GM18519 (cell line): ENCODE measurements at regions not wholly inside any gene's neighbourhood (a gene's known extent, or its start where the extent isn't known, plus 50 kb on each side); places are given as distances from the start of the nearest gene placed in this dataset.

Experiments
- ATAC-seq: cut with Tn5 transposase; IDR thresholded peaks from one replicate; pipeline ENCODE4 v1.9.1; 2021; ENCODE audit warnings: mild to moderate bottlenecking, moderate library complexity; ENCODE audit not compliant: unreplicated experiment, low FRiP score

- no peak for ATAC-seq
Observed at GRCh38 chr3:159821736-159822135, 166.9 kb upstream of the IL12A start.

DNA sequence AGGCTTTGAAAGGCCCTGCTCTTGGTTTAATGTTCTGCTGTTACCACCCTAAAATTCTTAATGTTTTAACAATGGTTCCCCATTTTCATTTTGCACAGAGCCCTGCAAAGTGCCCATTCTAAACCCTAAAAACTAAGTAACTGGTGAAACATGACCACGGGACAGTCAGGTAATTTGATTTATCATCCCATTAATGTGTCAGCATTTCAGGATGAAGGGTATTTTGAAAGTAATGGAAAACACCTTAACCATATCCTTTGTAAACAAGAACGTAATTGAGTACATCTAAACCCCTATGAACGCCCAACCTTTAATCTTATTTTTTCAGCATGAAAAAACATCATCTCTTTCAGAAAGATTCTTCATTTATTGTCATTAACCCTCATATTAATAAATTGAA, 164.9 kb upstream of the IL12A start:
- ATAC-seq, result no peak

- no peak for ATAC-seq
Observed at GRCh38 chr3:159824333-159824732, 164.3 kb upstream of the IL12A start.

- ATAC-seq, result no peak
Observed at GRCh38 chr3:159825216-159825854, 163.3 kb upstream of the IL12A start.

DNA sequence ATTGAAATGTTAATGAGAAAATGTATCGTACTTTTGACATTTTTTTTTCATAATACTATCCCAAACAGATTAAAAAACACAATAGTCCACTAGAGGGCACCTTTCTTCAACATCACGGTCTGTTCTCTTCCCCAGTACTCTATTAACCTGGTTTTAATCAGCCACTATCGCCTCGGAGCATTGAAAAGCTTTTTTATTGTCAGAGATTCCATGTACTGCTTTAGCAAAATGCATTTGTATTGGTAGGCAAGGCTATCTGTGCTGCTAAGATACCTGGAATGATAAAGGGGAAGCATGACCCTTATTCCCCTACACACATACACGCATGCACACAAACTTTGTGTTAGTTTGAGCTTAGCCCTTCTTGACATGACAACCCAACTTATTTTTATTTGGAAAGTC, 160.1 kb upstream of the IL12A start:
- ATAC-seq, result peak; percentile 41

GRCh38 chr3:159829056-159829455, 159.6 kb upstream of the IL12A start:
- ATAC-seq, result no peak

DNA sequence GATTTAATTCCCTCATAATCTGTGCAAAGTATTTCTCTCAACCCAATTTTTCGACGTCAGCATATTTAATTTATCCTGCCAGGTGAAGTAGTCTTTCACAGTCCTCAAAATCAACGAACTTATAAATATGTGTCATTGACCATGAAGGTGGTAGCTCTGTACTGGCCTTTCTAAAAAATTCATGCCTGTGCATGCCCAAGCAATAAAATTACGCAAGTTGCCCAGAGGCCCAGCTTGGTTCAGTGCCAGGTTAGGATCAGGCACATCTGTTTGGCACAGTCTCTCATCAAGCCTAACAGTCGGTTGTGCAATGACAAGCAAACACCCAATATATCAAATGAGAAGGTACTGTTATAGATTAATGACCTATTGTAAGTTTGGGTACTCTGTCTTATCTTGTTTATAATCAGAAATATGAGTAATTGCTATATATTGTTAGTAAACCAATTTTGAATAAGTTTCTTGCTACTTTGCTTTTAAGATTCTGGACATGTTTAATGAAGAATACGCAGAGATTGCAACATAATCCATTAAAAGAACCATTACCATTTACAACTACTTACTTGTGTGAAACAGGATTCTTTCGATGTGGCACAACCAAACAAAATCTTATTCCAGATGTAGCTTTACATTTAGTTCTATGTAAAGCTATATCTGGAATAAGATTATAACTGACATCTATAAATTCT, 159.0 kb upstream of the IL12A start:
- no peak for ATAC-seq

GRCh38 chr3:159830523-159831154, 158.0 kb upstream of the IL12A start:
- no peak for ATAC-seq

DNA sequence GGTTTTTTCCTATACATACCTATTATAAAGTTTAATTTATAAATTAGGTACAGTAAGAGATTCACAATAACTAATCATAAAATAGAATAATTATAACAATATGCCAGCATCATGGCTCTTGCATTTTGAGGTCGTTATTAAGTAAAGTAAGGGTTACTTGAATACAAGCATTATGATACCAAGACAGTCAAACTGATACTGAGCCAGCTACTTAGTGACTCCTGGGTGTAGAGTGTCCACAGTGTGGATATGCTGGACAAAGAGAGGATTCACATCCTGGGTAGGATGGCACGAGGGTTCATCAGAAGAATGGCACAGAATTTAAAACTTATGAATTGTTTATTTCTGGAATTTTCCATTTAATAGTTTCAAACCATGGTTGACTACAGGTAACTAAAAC, 157.2 kb upstream of the IL12A start:
- ATAC-seq, result peak; percentile 32

DNA sequence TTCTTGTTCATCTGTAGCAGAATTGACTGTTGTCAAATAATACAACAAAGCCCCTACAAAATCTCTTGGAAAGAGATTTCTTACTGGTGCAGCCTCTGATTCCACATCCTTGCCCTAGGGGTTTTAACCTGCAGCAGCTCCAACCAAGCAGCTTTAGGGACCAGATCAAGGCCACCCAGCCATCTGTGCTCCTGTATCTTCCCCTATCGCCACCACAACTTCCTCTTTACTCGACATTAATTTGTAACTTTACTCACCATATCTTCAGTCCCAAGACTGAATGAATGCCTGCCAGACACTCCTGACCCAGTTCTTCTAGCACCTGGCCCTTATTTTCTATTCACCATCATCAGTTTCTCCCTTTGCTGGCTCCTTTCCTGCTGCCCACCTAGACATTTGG, 156.6 kb upstream of the IL12A start:
- ATAC-seq, result peak; percentile 78

GRCh38 chr3:159835126-159835525, 153.5 kb upstream of the IL12A start:
- no peak for ATAC-seq

DNA sequence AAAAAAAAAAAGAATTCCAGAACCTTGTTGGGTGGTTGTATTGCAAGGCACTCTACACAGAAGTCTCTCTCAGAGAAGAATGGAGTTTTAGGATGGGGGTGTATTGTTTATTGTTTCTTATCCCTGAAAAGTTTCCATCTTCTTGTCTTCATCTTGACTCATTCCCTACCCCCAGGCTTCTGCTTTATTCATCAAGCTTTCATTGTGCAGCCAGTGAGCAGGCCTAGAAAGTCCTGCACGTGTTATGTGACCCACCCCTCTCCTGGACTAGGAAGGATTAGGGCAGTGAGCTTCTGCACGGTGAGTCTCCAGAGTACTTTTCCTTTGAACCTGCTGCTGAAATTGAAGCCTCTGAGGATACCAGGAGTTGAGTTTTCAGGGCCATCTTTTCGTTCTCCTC, 150.9 kb upstream of the IL12A start:
- ATAC-seq, result no peak

DNA sequence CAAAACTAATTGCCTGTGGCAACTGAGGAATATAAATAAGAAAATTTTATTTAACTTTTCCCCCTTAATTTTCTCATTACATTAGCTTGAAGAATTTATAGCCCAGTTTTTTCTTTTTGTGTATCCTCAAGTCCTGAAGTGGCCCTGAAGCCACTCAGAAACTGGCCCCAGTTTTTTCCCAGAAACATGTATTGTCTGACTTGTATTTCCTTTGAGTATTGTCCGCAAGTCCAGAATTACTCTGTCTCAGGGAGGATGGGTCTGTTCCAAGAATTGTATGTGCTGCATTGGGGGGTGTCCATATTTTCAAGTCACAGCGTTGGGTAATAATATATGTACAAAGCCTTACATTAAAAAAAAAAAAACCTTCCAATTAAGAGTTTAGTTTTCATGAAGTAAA, 149.7 kb upstream of the IL12A start:
- no peak for ATAC-seq

GRCh38 chr3:159839561-159840379, 148.9 kb upstream of the IL12A start, which contains the start of gene SCHIP1:
Gene SCHIP1 (plus strand): TSS chr3:159839861.
- no peak for ATAC-seq

- ATAC-seq, result no peak
Observed at GRCh38 chr3:159840703-159841299, 147.8 kb upstream of the IL12A start.

- ATAC-seq, result no peak
Observed at GRCh38 chr3:159841766-159842165, 146.9 kb upstream of the IL12A start.

DNA sequence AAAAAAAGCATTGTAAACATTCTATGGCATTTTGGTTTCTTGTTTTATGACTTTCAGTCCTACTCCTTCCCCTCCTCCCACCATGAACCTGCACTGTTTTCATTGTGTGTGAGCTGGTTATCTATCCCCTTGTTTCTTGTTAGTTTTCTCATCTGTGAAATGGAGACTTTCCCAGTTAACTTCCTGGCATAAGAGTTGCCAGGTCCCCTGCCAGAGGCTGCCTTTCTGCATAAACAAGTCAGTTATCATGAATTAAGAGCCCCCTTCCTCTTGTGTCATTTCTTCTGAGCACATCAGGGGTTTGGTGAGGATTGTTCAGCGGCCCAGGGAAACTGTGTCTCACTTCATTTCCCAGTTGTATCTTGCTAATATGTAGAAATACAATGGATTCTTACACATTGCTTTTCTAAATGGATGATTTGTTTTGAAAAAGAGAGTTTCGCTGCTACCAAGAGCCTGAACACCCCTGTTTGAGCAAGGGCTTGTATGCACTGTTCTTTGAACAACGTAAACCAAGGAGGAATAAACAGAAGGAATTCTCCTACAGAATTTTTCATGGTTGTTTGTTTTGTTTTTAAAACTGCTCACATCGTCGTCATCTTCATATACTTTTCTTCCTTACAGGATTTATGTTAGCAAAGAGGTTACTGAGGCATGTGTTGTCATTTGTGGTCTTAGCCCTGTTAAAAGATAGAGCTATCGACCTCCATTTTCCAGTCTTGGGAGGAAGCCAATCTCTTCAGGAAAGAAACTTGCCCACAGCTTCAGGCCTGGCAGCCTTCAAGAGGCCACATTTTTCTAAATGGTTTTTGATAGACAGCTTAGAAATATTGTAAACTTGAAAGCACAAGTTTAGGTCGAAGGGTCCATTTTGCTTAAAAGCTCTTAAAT, 144.6 kb upstream of the IL12A start:
- ATAC-seq, result no peak

GRCh38 chr3:159844801-159845261, 143.8 kb upstream of the IL12A start:
- no peak for ATAC-seq

- no peak for ATAC-seq
Observed at GRCh38 chr3:159845737-159846136, 142.9 kb upstream of the IL12A start.

DNA sequence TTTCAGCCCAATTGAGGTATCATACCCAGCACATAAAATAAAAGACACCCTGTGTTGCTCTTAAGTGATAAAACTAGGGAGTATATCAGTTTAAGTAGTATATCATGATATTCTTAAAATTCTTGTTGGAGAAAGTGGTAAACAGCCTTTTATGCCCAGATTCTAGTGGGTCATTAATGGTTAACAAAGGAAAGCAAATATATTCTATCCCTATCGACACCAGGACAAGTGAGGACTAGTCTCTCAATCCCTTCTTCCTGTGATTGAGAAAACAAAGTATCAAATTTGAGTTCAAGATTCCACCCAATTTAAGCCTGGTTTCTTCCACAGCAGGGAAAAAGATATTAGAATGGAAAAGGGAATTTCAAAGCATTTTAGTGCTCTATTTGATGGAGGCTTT, 142.4 kb upstream of the IL12A start:
- no peak for ATAC-seq
